ENCODE measurements at regions not wholly inside any gene's neighbourhood (a gene's known extent, or its start where the extent isn't known, plus 50 kb on each side); places are given as distances from the start of the nearest gene placed in this dataset.

- no peak for DNase-seq (ENCODE audit: low read depth, low spot score)
Observed at GRCh38 chr14:76948976-76949375, 79.5 kb downstream of the IRF2BPL start.

- no peak for DNase-seq (ENCODE audit: low read depth, low spot score)
Observed at GRCh38 chr14:76948213-76948947, 80.1 kb downstream of the IRF2BPL start.

- no peak for DNase-seq (ENCODE audit: low read depth, low spot score)
Observed at GRCh38 chr14:76947838-76948184, 80.7 kb downstream of the IRF2BPL start.

GRCh38 chr14:76947078-76947837, 81.2 kb downstream of the IRF2BPL start:
- no peak for DNase-seq (ENCODE audit: low read depth, low spot score)

- DNase-seq (ENCODE audit: low read depth, low spot score), result no peak
Observed at GRCh38 chr14:76946753-76947077, 81.8 kb downstream of the IRF2BPL start.

- DNase-seq (ENCODE audit: low read depth, low spot score), result no peak
Observed at GRCh38 chr14:76943072-76943471, 85.4 kb downstream of the IRF2BPL start.

GRCh38 chr14:76941946-76942805, 86.3 kb downstream of the IRF2BPL start:
- DNase-seq (ENCODE audit: low read depth, low spot score), result no peak

GRCh38 chr14:76941544-76941943, 87.0 kb downstream of the IRF2BPL start:
- DNase-seq (ENCODE audit: low read depth, low spot score), result no peak

GRCh38 chr14:76940021-76940760, 88.3 kb downstream of the IRF2BPL start:
- no peak for DNase-seq (ENCODE audit: low read depth, low spot score)

GRCh38 chr14:76939015-76939742, 89.3 kb downstream of the IRF2BPL start:
- no peak for DNase-seq (ENCODE audit: low read depth, low spot score)

GRCh38 chr14:76938092-76938500, 90.4 kb downstream of the IRF2BPL start:
- DNase-seq (ENCODE audit: low read depth, low spot score), result no peak

- DNase-seq (ENCODE audit: low read depth, low spot score), result peak; percentile 73
Observed at GRCh38 chr14:76937181-76938091, 91.1 kb downstream of the IRF2BPL start.

GRCh38 chr14:76936483-76936882, 92.0 kb downstream of the IRF2BPL start:
- no peak for DNase-seq (ENCODE audit: low read depth, low spot score)

GRCh38 chr14:76933515-76933914, 95.0 kb downstream of the IRF2BPL start:
- no peak for DNase-seq (ENCODE audit: low read depth, low spot score)

GRCh38 chr14:76931631-76932402, 96.7 kb downstream of the IRF2BPL start:
- no peak for DNase-seq (ENCODE audit: low read depth, low spot score)

GRCh38 chr14:76930549-76930948, 98.0 kb downstream of the IRF2BPL start:
- DNase-seq (ENCODE audit: low read depth, low spot score), result no peak

- no peak for DNase-seq (ENCODE audit: low read depth, low spot score)
Observed at GRCh38 chr14:76929927-76930326, 98.6 kb downstream of the IRF2BPL start.

- no peak for DNase-seq (ENCODE audit: low read depth, low spot score)
Observed at GRCh38 chr14:76927971-76928700, 100.4 kb downstream of the IRF2BPL start.

Data from smooth muscle cell of the brain vasculature (primary cell).